LNCaP clone FGC (cell line): ENCODE measurements at regions not wholly inside any gene's neighbourhood (a gene's known extent, or its start where the extent isn't known, plus 50 kb on each side); places are given as distances from the start of the nearest gene placed in this dataset.
"Not testable (repeated sequence)": the region's sequence is repeated elsewhere in the genome, so short reads cannot be mapped to it uniquely, and the experiment has no call there.

Source experiments
- DNase-seq: peaks from one replicate; pipeline ENCODE4 v3.0.0-alpha.2; 2011; ENCODE audit warnings: low read depth
- H3K4me3 ChIP-seq: 2 replicates; pipeline ENCODE4 v1.5.1; 2011; ENCODE audit warnings: mild to moderate bottlenecking, low read depth, low read length, control low read depth
- CTCF ChIP-seq: IDR thresholded peaks from 2 replicates; pipeline ENCODE4 v1.5.1; 2012; ENCODE audit warnings: mild to moderate bottlenecking; ENCODE audit not compliant: control insufficient read depth, insufficient read depth; ENCODE audit errors: extremely low read depth

GRCh38 chr7:3117488-3118231 lies 74.0 kb upstream of the CARD11 start:
- TF ChIP-seq CTCF = no peak

DNA sequence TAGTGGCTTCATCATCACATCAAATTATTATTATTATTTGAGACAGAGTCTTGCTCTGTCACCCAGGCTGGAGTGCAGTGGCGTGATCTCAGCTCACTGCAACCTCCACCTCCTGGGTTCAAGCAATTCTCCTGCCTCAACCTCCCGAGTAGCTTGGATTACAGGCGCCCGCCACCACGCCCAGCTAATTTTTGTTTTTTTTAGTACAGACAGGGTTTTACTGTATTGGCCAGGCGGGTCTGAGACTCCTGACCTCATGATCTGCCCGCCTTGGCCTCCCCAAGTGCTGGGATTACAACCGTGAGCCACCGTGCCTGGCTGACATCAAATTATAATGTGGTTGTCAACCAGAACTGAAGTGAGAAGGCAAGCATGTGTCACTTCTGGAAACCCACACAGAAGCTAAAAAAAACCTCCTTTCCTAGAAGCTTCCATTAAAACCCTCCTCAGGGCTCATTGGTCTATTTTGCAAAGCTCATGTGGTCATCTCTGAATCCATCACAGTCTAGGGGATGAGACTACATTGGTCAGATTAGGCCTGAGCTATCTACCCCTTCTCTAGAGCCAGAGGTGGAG lies 75.8 kb upstream of the CARD11 start:
- DNase-seq, H3K4me3 ChIP-seq: not testable (repeated sequence)

More at GRCh38 chr7:3117488-3118231, 74.0 kb upstream of the CARD11 start:
- no peak for DNase-seq
- H3K4me3 ChIP-seq = no peak overlapping the region

DNA sequence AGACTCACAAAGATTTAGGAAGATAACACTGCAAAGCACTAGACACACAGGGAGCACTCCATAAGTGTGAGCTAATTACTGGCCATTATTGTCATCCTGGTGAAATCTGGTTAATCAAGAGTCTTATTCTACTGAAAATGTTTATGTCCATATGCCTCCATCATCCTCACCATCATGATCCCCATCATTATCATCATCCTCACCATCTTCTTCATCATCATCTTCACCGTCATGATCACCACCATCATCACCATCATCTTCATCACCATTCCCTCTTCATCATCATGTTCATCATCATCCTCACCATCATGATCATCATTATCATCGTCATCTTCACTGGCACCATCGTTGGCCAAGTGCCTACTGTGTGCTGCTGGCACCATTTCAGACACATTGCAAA lies 76.3 kb upstream of the CARD11 start:
- no peak overlapping the region for H3K4me3 ChIP-seq
- DNase-seq = no peak
- no peak for TF ChIP-seq CTCF

DNA sequence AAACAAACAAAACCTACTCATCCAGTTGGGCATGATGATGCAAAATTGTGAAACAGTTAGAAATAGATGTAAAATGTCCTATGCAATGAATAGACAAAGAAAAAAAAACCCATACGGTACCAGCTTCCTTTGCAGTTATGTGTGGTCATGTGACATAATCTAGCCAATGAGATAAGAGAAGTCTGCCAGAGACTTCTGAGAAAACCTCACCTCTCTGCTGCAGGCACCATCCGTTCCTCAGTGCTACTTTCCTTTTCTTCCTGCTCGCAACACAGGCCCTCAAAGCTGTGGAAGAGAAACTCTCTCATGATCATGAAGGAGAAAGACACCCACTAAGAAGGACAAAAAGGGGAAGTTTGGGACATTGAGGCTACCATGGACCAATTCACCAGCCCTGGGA lies 76.8 kb upstream of the CARD11 start:
- no peak for DNase-seq
- no peak overlapping the region for H3K4me3 ChIP-seq
- no peak for TF ChIP-seq CTCF

GRCh38 chr7:3128857-3129490 lies 85.3 kb upstream of the CARD11 start:
- no peak for TF ChIP-seq CTCF
- no peak overlapping the region for H3K4me3 ChIP-seq

GRCh38 chr7:3133811-3134385 lies 90.2 kb upstream of the CARD11 start:
- no peak overlapping the region for H3K4me3 ChIP-seq
- no peak for TF ChIP-seq CTCF
- DNase-seq = no peak

More at GRCh38 chr7:3128857-3129490, 85.3 kb upstream of the CARD11 start:
- DNase-seq = no peak

DNA sequence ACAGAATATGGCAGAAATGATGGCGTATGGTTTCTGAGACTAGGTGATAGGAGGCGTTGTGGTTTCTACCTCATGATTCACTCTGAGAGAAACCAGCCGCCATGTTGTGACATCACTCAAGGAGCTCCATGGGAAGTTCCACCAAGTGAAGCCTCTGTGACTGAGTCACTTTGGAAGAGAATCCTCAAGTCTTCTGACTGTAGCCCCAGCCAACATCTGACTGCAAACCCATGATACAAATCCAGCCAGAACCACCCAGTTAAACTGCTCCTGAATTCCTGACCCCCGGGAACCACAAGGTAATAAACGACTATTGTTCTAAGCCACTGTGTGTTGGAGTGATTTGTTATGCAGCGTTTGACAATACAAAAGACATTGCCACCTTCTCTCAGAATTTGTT lies 91.1 kb upstream of the CARD11 start:
- no peak for TF ChIP-seq CTCF
- no peak for DNase-seq
- no peak overlapping the region for H3K4me3 ChIP-seq
